ENCODE measurements at regions not wholly inside any gene's neighbourhood (a gene's known extent, or its start where the extent isn't known, plus 50 kb on each side); places are given as distances from the start of the nearest gene placed in this dataset.

DNA sequence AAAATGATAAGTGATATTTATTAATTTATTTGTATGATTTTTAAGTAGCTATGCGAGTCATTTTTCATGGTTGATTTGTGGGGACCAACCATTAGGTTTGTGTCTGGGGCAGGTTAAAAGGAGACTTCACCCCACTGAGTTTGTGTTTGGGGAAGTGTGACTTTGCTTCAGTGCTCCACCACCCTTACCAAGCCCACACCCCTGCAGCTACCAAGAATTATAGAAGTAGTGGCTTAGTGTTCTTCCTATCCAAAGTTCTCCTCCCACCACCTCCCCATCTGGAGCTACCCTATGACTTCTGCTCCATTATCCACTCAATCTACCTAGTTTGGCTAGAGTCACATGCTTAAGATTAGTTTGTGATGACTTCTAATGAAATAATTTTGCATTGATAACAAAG lies 182.1 kb upstream of the ZEB2 start:
- Mint-ChIP-seq H3K4me3 (no peak overlapping the region), H3K4me1 (no peaks in the 10 kb centered on the region), H3K27me3 (peaks cover 15% of the 10 kb centered on the region), H3K27ac (no peak overlapping the region), H3K36me3 (ENCODE audit: low read depth) (no peaks in the 10 kb centered on the region)
- H3K9me3 ChIP-seq (ENCODE audit: control insufficient read depth, low read length, poor library complexity, severe bottlenecking) = no peaks in the 10 kb centered on the region
- DNase-seq = no peak
- ATAC-seq = peak; percentile 57

DNA sequence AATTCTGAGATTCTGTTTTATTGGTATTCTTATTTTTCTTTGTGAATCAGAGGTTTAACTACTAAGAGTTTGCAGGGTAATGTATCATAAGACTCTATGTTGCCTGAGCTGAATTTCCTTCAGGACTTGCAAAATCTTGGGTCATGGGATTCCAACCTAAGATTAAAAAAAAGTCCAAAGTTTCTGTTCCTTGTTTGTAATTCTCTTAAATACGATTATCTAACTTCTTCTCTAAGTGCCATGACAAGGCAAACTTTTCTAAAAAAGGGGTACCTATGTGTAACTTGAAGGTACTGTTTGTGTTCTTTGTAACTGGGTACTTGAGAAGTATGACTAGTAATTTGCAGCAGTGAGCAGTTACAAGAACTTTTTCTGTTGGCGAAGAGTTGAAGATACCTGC lies 181.3 kb upstream of the ZEB2 start:
- no peaks in the 10 kb centered on the region for H3K36me3 Mint-ChIP-seq (ENCODE audit: low read depth)
- DNase-seq = no peak
- no peak for ATAC-seq
- no peak overlapping the region for H3K27ac Mint-ChIP-seq
- no peak overlapping the region for H3K4me3 Mint-ChIP-seq
- H3K27me3 Mint-ChIP-seq = peaks cover 15% of the 10 kb centered on the region
- no peaks in the 10 kb centered on the region for H3K4me1 Mint-ChIP-seq
- no peaks in the 10 kb centered on the region for H3K9me3 ChIP-seq (ENCODE audit: control insufficient read depth, low read length, poor library complexity, severe bottlenecking)

DNA sequence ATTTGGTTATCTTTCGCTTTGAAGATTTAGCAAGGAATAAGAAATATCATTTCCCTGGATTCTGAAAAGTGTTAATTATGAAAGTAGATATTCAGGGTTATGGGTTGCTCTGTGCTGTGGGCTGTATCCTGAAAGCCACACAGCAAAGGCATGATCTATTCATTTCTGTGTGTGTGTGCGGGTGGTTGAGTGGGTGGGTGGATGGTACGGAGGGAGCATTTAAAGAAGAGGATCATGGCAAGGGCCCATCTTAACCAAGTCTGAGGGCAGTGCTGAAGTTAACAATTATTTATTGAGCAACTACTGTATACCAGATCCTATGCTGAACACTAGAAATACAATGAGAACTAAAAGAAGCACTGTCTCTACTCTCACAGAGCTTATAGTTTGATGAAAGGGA lies 178.2 kb upstream of the ZEB2 start:
- Mint-ChIP-seq H3K27ac (no peak overlapping the region), H3K4me3 (no peak overlapping the region)

DNA sequence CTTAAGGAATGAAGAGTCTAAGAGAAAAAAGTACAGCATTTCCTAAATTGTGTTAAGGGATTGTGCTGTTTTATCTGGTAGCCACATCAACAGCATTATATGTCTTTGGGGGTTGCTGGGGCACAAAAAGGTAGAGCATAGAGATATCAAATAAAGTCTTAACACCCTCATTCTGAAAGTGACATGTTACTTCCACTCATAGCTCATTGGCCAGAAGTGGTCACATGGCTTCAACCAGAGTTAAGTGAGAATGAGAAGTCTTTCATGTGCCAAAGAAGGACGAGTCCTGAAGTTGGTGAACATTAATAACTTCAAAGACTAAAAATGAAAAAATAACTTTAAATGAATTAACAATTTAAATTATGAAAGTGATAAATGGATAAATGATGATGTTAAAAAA lies 175.7 kb upstream of the ZEB2 start:
- ATAC-seq (no peak), DNase-seq (no peak)
- Mint-ChIP-seq H3K4me3 (no peak overlapping the region), H3K4me1 (no peaks in the 10 kb centered on the region), H3K27me3 (peaks cover 12% of the 10 kb centered on the region), H3K36me3 (ENCODE audit: low read depth) (no peaks in the 10 kb centered on the region), H3K27ac (no peak overlapping the region)
- no peaks in the 10 kb centered on the region for H3K9me3 ChIP-seq (ENCODE audit: control insufficient read depth, low read length, poor library complexity, severe bottlenecking)

More for the DNA sequence above, 178.2 kb upstream of the ZEB2 start:
- DNase-seq (no peak), ATAC-seq (no peak)
- H3K27me3 Mint-ChIP-seq = peaks cover 12% of the 10 kb centered on the region
- no peaks in the 10 kb centered on the region for H3K9me3 ChIP-seq (ENCODE audit: control insufficient read depth, low read length, poor library complexity, severe bottlenecking)
- H3K36me3 Mint-ChIP-seq (ENCODE audit: low read depth) = no peaks in the 10 kb centered on the region
- no peaks in the 10 kb centered on the region for H3K4me1 Mint-ChIP-seq

DNA sequence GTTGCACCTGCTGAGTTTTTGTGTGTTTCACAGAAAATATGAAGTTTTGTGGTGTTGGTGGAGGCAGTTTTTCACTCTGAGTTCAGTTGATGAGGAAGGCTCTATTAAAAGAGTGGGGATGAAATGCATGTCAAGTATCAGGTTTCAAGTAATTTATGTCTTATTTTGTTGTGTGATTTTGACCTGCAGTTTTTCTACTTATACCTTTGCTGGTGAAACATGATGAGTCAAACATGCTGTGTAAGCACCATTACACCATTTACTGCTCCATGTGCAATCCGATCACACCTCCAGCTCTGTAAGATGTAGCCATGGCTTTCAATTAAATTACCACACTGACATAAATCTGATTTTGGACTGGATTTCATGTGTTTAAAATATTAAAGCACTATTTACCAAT lies 174.5 kb upstream of the ZEB2 start:
- Mint-ChIP-seq H3K4me1 (no peaks in the 10 kb centered on the region), H3K27ac (no peak overlapping the region), H3K36me3 (ENCODE audit: low read depth) (no peaks in the 10 kb centered on the region), H3K27me3 (peaks cover 12% of the 10 kb centered on the region), H3K4me3 (no peak overlapping the region)
- ATAC-seq = no peak
- DNase-seq = no peak
- H3K9me3 ChIP-seq (ENCODE audit: control insufficient read depth, low read length, poor library complexity, severe bottlenecking) = no peaks in the 10 kb centered on the region

DNA sequence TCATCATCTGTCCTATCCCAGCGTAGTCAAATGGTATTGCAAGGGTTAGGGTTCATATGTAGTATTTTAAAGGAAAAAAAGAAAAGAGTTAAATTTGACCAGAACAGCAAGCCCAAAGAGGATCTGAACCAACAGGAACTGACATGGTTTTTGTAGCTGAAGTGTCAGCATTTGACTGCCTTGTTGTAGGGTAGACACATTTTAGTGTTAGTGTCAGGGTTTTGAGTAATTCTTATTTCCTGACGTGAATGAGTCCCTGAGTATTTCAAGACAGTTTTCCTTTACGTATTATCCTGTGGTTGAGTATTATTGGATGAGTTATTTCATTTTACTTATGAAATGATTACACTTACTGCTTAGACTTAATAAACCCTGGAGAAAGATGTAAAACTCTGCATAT lies 173.3 kb upstream of the ZEB2 start:
- Mint-ChIP-seq H3K4me1 (no peaks in the 10 kb centered on the region), H3K27me3 (peaks cover 12% of the 10 kb centered on the region), H3K4me3 (no peak overlapping the region), H3K27ac (no peak overlapping the region), H3K36me3 (ENCODE audit: low read depth) (no peaks in the 10 kb centered on the region)
- ATAC-seq (no peak), DNase-seq (no peak)
- no peaks in the 10 kb centered on the region for H3K9me3 ChIP-seq (ENCODE audit: control insufficient read depth, low read length, poor library complexity, severe bottlenecking)

DNA sequence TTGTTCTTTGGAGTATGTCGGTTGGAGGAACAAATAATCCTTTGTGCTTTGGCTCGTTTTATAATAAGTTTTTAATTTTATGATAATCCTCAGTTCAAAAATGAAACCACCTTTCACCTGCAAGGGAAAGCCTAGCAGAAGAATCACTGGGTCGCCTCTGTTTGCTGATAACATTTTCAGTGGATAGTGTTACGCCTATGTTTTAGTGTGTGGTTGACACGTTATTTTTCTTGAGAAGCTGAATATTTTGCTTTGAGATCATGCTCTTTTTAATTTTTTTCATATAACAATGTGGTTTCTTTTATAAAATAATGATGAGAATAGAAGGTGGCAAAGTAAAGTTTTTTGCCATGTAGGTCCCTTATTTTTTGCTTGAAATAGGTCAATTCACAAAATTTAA lies 172.7 kb upstream of the ZEB2 start:
- H3K9me3 ChIP-seq (ENCODE audit: control insufficient read depth, low read length, poor library complexity, severe bottlenecking) = no peaks in the 10 kb centered on the region
- H3K27me3 Mint-ChIP-seq = peaks cover 16% of the 10 kb centered on the region
- DNase-seq (no peak), ATAC-seq (no peak)
- H3K27ac Mint-ChIP-seq = no peak overlapping the region
- no peak overlapping the region for H3K4me3 Mint-ChIP-seq
- no peaks in the 10 kb centered on the region for H3K4me1 Mint-ChIP-seq
- no peaks in the 10 kb centered on the region for H3K36me3 Mint-ChIP-seq (ENCODE audit: low read depth)

DNA sequence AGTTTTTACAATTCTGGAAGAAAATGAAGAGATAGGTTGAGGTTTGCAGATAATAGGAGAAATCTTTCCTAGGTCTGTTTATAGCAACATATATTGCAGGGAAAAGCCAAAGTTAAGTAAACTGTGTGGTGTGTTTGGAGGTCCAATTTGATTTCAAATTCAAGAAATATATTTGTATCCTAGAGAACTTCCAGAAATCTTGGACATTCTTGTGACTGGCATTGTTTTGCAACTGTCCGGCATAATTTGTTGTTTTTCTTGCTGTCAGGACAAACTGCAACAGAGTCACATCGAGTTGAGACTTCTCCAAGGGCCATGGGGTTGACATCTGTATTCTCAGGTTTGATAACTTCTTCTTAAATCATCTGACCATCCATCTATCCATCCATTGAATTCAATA lies 170.9 kb upstream of the ZEB2 start:
- Mint-ChIP-seq H3K36me3 (ENCODE audit: low read depth) (no peaks in the 10 kb centered on the region), H3K4me1 (no peaks in the 10 kb centered on the region), H3K27me3 (peaks cover 19% of the 10 kb centered on the region), H3K27ac (no peak overlapping the region), H3K4me3 (no peak overlapping the region)
- DNase-seq (no peak), ATAC-seq (no peak)
- no peaks in the 10 kb centered on the region for H3K9me3 ChIP-seq (ENCODE audit: control insufficient read depth, low read length, poor library complexity, severe bottlenecking)

DNA sequence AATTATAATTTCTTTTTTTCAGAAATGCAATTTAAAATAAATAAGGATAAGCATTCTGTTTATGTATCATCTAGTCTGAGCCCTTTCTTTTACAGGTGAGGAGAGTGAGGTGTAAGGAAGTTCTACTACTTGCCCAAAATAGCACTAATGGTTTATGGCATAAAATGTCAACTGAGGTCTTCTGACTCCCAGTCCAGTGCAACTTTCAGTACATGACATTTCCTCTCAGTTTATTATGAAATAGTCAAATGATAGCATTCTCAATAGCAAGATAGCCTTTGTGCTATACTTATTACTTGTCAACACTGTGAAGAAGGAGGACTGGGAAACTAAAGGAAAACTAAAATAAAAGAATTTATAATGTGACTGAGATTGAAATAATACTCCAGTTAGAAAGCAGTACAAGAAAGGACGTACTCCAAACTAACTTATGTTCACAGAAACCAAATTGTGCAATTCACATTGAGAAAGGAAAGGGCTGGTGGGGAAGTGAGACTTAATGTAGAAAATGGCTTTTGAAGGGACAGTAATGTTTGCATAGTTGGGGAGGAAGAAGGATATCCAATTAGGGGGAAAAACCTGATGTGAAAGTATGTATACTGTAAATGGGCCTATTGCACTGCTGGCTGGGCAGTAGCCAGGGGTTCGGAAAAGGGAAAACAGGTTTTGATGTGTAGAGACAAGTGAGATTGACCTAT lies 166.7 kb upstream of the ZEB2 start:
- ATAC-seq (no peak), DNase-seq (no peak)
- H3K4me3 Mint-ChIP-seq = no peak overlapping the region
- H3K27ac Mint-ChIP-seq = no peak overlapping the region
- H3K36me3 Mint-ChIP-seq (ENCODE audit: low read depth) = no peaks in the 10 kb centered on the region
- no peaks in the 10 kb centered on the region for H3K9me3 ChIP-seq (ENCODE audit: control insufficient read depth, low read length, poor library complexity, severe bottlenecking)
- H3K4me1 Mint-ChIP-seq = no peaks in the 10 kb centered on the region
- peaks cover 30% of the 10 kb centered on the region for H3K27me3 Mint-ChIP-seq

DNA sequence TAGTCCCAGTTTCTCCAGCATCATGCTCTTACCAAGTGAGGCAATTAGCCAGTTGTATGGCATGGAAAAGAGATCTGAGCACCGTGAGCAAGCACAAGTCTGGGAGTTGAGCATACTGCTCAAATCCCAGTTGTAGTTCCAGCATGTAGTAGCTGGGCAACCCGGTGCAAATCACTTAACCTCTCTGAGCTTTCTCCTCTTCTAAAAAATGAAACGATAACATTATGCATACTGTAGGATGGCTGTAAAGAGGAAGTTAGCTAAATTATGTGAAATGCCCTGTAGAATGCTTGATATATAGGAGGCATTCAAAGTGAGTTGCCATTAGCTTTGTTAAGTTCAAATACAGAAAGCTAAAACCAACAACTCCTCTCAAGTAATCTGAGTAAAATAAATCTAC lies 164.0 kb upstream of the ZEB2 start:
- H3K27me3 Mint-ChIP-seq = peaks cover 30% of the 10 kb centered on the region
- no peaks in the 10 kb centered on the region for H3K36me3 Mint-ChIP-seq (ENCODE audit: low read depth)
- H3K4me1 Mint-ChIP-seq = no peaks in the 10 kb centered on the region
- H3K27ac Mint-ChIP-seq = no peak overlapping the region
- ATAC-seq (no peak), DNase-seq (no peak)
- no peaks in the 10 kb centered on the region for H3K9me3 ChIP-seq (ENCODE audit: control insufficient read depth, low read length, poor library complexity, severe bottlenecking)
- H3K4me3 Mint-ChIP-seq = no peak overlapping the region

DNA sequence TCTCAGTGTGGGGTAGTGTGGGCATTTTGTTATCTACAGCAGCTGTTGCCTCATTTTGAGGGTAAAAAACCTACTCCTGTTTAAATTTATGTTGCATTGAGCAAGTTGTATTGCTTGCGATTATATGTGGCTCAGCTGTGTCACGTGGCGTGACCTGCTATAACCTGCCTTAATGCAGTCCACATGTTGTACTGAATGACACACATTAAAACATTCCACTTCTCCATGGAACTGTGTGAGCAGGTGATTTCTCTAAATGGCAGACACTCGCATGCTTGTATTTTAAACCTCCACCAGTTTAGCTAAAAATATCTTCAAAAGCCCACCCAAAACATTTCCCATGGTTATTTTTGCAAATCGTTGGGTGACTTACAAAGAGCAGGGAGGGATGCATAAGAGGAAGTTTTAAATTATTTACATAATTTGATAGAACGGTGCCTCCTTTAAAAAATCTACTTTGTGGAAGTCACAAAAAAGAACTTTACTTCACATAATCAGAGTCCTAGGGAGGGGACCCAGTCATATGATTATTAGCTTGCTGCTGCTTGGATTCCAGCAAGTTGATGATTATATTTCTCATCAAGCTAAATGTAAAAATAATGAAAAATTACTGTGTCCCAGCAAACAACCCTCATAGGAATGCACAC lies 163.3 kb upstream of the ZEB2 start:
- H3K27me3 Mint-ChIP-seq = peaks cover 30% of the 10 kb centered on the region
- H3K36me3 Mint-ChIP-seq (ENCODE audit: low read depth) = no peaks in the 10 kb centered on the region
- H3K4me3 Mint-ChIP-seq = no peak overlapping the region
- no peaks in the 10 kb centered on the region for H3K9me3 ChIP-seq (ENCODE audit: control insufficient read depth, low read length, poor library complexity, severe bottlenecking)
- H3K27ac Mint-ChIP-seq = no peak overlapping the region
- no peak for ATAC-seq
- DNase-seq = no peak
- H3K4me1 Mint-ChIP-seq = no peaks in the 10 kb centered on the region

DNA sequence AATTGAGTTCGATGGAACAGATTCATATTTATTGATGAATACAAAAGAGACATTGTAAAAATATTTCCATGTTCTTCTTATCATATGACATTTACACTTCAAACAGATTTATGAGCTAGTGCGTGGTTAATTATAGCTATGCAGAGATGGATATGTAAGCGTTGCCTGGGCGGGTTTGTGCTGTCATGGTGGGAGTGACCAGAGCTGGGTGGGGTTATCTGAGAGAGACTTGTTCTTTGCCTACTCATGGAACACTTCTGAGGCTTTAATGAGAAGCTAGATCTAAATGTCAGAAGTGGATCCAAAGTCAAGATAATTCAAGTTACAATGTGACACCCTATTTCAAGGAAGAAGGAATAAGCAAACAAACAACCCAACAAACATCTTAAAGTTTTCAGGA lies 162.3 kb upstream of the ZEB2 start:
- Mint-ChIP-seq H3K36me3 (ENCODE audit: low read depth) (no peaks in the 10 kb centered on the region), H3K27me3 (peaks cover 22% of the 10 kb centered on the region), H3K4me1 (no peaks in the 10 kb centered on the region), H3K4me3 (no peak overlapping the region), H3K27ac (no peak overlapping the region)
- ATAC-seq = no peak
- H3K9me3 ChIP-seq (ENCODE audit: control insufficient read depth, low read length, poor library complexity, severe bottlenecking) = no peaks in the 10 kb centered on the region
- no peak for DNase-seq

DNA sequence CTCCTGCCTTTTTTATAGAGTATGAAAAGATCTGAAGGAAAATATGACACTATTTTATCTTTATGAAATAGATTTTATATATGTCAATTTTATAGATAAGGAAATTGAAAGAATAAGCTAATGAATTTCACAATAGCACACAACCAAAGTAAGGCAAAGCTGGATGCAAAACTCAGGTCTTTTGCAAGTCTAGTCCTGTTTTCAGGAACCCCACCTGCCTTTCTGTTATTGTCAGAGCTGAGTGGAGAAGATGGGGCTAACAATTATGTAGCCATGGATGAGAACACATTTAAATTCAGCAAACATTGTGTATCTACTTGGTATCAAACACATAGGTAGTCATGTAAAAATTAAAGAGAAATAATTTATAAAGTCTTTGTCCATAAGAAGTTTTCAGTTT lies 161.5 kb upstream of the ZEB2 start:
- DNase-seq (no peak), ATAC-seq (no peak)
- Mint-ChIP-seq H3K36me3 (ENCODE audit: low read depth) (no peaks in the 10 kb centered on the region), H3K4me3 (no peak overlapping the region), H3K27me3 (peaks cover 22% of the 10 kb centered on the region), H3K27ac (no peak overlapping the region), H3K4me1 (no peaks in the 10 kb centered on the region)
- no peaks in the 10 kb centered on the region for H3K9me3 ChIP-seq (ENCODE audit: control insufficient read depth, low read length, poor library complexity, severe bottlenecking)

DNA sequence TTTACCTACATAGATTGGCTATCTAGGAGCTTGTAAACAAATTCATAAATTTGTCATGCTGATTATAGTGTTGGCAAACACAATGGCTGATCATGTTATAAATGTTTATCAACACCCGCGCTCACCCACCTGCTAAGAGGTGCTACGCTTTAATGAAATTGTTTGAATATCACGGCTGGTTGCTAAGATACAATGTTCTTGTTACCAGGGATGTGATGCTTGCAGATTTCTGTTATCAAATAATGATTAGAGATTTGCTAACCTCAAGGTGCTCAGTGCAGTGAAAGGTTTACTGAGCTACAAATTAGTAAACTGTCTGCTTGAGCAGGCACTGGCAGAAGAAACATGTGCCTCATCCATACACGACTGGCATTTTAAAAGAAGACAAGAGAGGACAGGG lies 160.0 kb upstream of the ZEB2 start:
- Mint-ChIP-seq H3K4me1 (no peaks in the 10 kb centered on the region), H3K27ac (no peak overlapping the region), H3K27me3 (peaks cover 22% of the 10 kb centered on the region), H3K36me3 (ENCODE audit: low read depth) (no peaks in the 10 kb centered on the region), H3K4me3 (no peak overlapping the region)
- DNase-seq = no peak
- ATAC-seq = no peak
- H3K9me3 ChIP-seq (ENCODE audit: control insufficient read depth, low read length, poor library complexity, severe bottlenecking) = no peaks in the 10 kb centered on the region
